Left ventricle myocardium inferior (tissue), 1 donor: ENCODE measurements at regions not wholly inside any gene's neighbourhood (a gene's known extent, or its start where the extent isn't known, plus 50 kb on each side); places are given as distances from the start of the nearest gene placed in this dataset.

Experiments used
- DNase-seq: peaks from one replicate; pipeline ENCODE4 v3.0.0-alpha.2; 2020
- H3K27ac ChIP-seq: fragments of 200-600 bp; replicated peaks from 2 replicates; pipeline ENCODE4 v1.8.0; 2021
- H3K27me3 ChIP-seq: fragments of 200-600 bp; 2 replicates; pipeline ENCODE4 v1.8.0; 2021; ENCODE audit warnings: low read depth
- H3K36me3 ChIP-seq: fragments of 200-600 bp; 2 replicates; pipeline ENCODE4 v1.8.0; 2021
- H3K4me1 ChIP-seq: fragments of 200-600 bp; 2 replicates; pipeline ENCODE4 v1.8.0; 2021
- H3K4me3 ChIP-seq: fragments of 200-600 bp; 2 replicates; pipeline ENCODE4 v1.8.0; 2021; ENCODE audit warnings: mild to moderate bottlenecking, moderate library complexity
- H3K9me3 ChIP-seq: fragments of 200-600 bp; replicated peaks from 2 replicates; pipeline ENCODE4 v1.8.0; 2021
- CTCF ChIP-seq: fragments of 200-600 bp; IDR thresholded peaks from 2 replicates; pipeline ENCODE4 v1.8.0; 2021; ENCODE audit warnings: antibody characterized with exemption, mild to moderate bottlenecking, borderline replicate concordance
- intact Hi-C: fragments of 100-400 bp; cut with micrococcal nuclease; formaldehyde crosslinking; loops from one replicate; pipeline ENCODE4 v1.11.0; 2022
- donor health status: DM: no; HTN: yes; CAD: no; lungs with severe emphysema.

- no peaks in the 10 kb centered on the region for H3K27me3 ChIP-seq
- H3K27ac ChIP-seq, result no peak overlapping the region
- intact Hi-C loops, result no loop called here
- no peak for DNase-seq
- no peak for TF ChIP-seq CTCF
- no peaks in the 10 kb centered on the region for H3K9me3 ChIP-seq
- no peak overlapping the region for H3K4me3 ChIP-seq
- no peaks in the 10 kb centered on the region for H3K36me3 ChIP-seq
- H3K4me1 ChIP-seq, result peaks cover 5% of the 10 kb centered on the region
Observed at GRCh38 chr3:194830401-194830800, 144.7 kb downstream of the FAM43A start.

- no peak overlapping the region for H3K27ac ChIP-seq
- H3K36me3 ChIP-seq, result no peaks in the 10 kb centered on the region
- H3K4me3 ChIP-seq, result no peak overlapping the region
- no peak for TF ChIP-seq CTCF
- no peaks in the 10 kb centered on the region for H3K9me3 ChIP-seq
- intact Hi-C loops, result no loop called here
- no peak for DNase-seq
- H3K27me3 ChIP-seq, result no peaks in the 10 kb centered on the region
- no peaks in the 10 kb centered on the region for H3K4me1 ChIP-seq
Observed at GRCh38 chr3:194830978-194831377, 145.3 kb downstream of the FAM43A start.

DNA sequence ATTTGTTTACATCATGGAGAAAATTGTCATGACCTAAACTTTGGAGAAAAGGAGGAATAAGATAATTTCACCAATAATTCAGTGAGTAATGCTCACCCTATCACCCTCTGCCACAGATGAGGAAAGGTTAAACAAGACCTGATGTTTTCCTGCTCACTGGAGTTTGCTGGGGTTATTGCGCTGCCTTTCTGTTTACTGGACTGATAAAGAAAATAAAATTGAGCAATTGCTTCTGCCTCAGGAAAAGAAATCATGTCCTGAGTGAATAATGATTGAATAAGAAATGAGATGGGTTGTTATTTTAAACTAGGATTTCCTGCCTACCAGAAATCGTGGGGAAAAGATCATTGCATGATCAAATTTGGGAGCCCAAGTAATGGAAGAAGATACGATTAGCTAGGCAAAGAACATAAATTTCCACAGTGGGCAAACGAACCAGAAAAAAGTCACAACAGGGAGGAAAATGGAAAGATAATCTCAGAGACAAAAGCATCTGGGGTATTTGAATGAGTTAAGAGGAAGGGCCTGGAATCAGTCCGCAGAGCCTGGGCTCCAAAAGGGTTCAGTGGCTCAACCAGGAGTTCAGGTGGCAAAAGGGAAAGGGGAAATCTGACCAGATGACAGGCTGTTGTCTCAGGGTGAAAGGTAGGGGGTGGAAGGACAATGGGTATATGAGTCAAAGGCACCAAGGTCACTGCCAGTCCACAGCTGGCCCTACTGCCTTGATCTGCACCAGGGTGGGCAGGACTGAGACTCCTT is 146.8 kb downstream of the FAM43A start:
- no peak overlapping the region for H3K4me3 ChIP-seq
- TF ChIP-seq CTCF, result no peak
- no peaks in the 10 kb centered on the region for H3K9me3 ChIP-seq
- no peaks in the 10 kb centered on the region for H3K27me3 ChIP-seq
- H3K4me1 ChIP-seq, result no peaks in the 10 kb centered on the region
- intact Hi-C loops, result no loop called here
- no peaks in the 10 kb centered on the region for H3K36me3 ChIP-seq
- no peak overlapping the region for H3K27ac ChIP-seq
- DNase-seq, result no peak

DNA sequence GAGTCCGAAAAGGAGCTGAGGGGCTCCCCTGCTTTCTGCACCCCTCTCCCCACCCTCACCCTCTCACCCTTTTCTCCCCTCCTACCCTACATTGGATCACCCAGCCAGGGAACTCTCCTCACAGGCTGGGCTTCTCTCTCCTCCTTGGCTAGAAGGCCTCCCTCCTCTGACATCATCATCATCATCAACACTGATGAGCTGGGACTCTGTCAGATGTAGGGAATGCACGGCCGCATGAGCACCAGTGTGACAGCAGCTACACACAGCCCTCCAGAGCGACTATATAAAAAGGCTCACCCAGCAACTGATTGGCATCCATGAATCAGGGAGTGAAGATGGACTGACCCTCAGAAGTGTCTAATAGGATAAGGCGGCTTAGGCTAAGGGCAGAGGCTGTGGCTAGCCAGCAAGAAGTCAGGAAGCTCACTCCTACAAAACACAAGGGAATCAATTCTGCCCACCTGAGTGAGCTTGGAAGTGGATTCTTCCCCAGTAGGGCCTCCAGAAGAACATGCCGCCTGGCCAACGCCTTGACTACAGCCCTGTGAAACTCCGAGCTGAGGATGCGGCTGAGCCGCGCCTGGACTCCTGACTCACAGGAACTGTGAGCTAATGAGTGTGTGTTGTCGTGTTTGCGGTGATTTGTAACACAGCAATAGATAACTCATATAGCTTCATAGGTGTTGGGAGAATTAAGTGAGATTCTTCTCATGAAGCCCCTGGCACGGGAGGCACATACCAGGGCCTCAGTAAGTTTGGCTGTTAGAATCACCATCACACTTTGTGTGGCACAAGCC is 147.6 kb downstream of the FAM43A start:
- no peaks in the 10 kb centered on the region for H3K36me3 ChIP-seq
- DNase-seq, result no peak
- no peak for TF ChIP-seq CTCF
- H3K4me3 ChIP-seq, result no peak overlapping the region
- H3K27ac ChIP-seq, result no peak overlapping the region
- no peaks in the 10 kb centered on the region for H3K27me3 ChIP-seq
- no peaks in the 10 kb centered on the region for H3K4me1 ChIP-seq
- H3K9me3 ChIP-seq, result no peaks in the 10 kb centered on the region
- intact Hi-C loops, result no loop called here

GRCh38 chr3:194836661-194837060 is 151.0 kb downstream of the FAM43A start:
- Histone ChIP-seq H3K27ac (no peak overlapping the region), H3K9me3 (no peaks in the 10 kb centered on the region), H3K27me3 (no peaks in the 10 kb centered on the region), H3K4me1 (peaks cover 12% of the 10 kb centered on the region), H3K36me3 (no peaks in the 10 kb centered on the region), H3K4me3 (no peak overlapping the region)
- no peak for TF ChIP-seq CTCF
- intact Hi-C loops, result no loop called here
- DNase-seq, result no peak
